ENCODE measurements at regions not wholly inside any gene's neighbourhood (a gene's known extent, or its start where the extent isn't known, plus 50 kb on each side); places are given as distances from the start of the nearest gene placed in this dataset.

DNA sequence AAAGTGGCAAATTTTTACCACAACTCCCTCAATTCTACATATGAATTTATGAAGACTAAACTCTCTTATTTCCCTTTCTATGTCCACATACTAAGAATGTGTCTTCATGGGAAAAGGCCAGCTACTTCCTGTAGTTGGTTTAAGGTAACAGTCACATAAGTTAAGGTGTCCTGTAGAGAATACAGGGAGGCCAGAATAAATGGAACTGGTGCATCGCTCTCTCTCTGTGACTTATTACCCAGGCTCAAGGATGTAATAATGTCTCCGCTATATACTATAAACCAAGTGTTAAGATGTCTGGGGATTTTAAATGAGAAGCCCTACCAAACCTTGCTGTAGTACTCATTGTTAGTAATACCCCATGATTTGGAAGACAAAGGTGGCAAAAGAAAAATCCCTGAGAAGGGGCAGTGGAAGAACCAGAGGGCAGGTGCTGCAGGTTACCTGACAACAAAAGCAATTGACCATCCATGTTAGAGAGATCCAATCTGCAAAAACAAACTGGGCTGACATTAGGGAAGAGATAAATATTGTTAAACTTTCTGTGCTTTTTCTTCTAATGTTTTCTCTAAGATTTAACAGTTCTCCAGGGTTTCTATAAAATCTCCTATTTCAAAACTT is 372.8 kb downstream of the TMX3 start:
- H3K4me3 ChIP-seq (ENCODE audit: low read depth, low read length), result no peak overlapping the region
- no peak for TF ChIP-seq CTCF (conservative IDR thresholded peaks at IDR 0.05; ENCODE audit: low read depth, low read length)
- DNase-seq (ENCODE audit: low read depth), result no peak

DNA sequence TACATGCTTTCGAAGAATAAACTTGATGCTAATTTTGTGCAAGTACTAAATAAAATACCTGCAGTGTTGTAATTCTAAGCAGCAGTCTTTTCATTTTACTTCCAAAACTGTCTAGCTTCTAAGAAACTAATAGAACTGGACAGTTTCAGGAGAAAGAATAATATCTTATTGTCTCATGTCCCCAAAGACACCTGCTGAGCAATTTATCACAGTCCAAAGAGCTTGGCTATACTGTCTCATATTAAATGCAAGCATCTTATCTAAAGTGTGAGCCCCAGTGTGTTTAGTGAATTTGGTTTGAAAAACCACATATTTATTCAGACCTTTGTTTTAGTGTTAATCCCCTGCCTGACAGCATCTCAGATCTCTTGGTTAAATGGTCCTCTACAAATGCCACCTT is 374.3 kb downstream of the TMX3 start:
- no peak overlapping the region for H3K4me3 ChIP-seq (ENCODE audit: low read depth, low read length)
- no peak for DNase-seq (ENCODE audit: low read depth)
- no peak for TF ChIP-seq CTCF (conservative IDR thresholded peaks at IDR 0.05; ENCODE audit: low read depth, low read length)

DNA sequence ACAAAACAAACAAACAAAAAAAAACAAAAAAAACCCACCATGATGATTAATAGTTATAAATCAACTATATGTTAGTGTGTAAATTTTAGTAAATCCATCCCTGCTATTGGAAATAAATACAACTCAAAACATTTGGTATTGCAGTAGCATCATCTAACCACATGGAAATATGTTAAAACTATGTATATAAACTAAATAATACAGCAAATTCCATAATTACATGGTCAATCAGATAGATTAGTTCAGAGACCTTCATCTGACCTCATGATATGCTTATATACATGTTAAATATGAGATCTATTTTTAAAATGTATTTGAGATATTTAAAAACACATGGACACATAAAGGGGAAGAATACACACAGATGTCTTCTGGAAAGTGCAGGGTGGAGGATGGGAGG is 384.2 kb downstream of the TMX3 start:
- TF ChIP-seq CTCF (conservative IDR thresholded peaks at IDR 0.05; ENCODE audit: low read depth, low read length), result no peak

GRCh38 chr18:68323921-68324320 is 391.0 kb downstream of the TMX3 start:
- no peak for DNase-seq (ENCODE audit: low read depth)
- no peak overlapping the region for H3K4me3 ChIP-seq (ENCODE audit: low read depth, low read length)
- no peak for TF ChIP-seq CTCF (conservative IDR thresholded peaks at IDR 0.05; ENCODE audit: low read depth, low read length)

More for the DNA sequence above, 384.2 kb downstream of the TMX3 start:
- H3K4me3 ChIP-seq (ENCODE audit: low read depth, low read length), result no peak overlapping the region
- DNase-seq (ENCODE audit: low read depth), result no peak

DNA sequence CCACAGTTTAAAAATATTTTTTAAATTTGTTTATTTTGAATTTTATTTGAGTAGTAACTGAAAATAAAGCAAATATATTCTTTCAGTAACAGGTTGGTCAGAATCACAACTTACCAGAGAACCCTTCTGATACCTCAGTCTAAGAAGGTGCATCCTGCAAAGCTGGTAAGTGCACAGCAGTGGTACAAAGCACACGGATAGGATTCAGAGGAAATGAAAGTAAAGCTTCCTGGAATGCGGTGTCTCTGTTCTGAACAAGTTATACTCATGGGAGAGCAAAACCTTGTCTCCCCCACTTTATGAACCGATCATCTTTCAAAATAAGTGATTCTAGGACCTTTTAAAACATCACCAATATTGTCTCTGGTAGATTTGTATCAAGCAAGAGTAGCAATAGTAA is 398.3 kb downstream of the TMX3 start:
- peak overlapping the region; percentile 29 for H3K4me3 ChIP-seq (ENCODE audit: low read depth, low read length)
- no peak for TF ChIP-seq CTCF (conservative IDR thresholded peaks at IDR 0.05; ENCODE audit: low read depth, low read length)
- no peak for DNase-seq (ENCODE audit: low read depth)

- no peak for DNase-seq (ENCODE audit: low read depth)
- no peak overlapping the region for H3K4me3 ChIP-seq (ENCODE audit: low read depth, low read length)
- no peak for TF ChIP-seq CTCF (conservative IDR thresholded peaks at IDR 0.05; ENCODE audit: low read depth, low read length)
Measured at GRCh38 chr18:68314403-68314802, 400.5 kb downstream of the TMX3 start.

GRCh38 chr18:68301441-68301840 is 413.5 kb downstream of the TMX3 start:
- H3K4me3 ChIP-seq (ENCODE audit: low read depth, low read length), result no peak overlapping the region
- TF ChIP-seq CTCF (conservative IDR thresholded peaks at IDR 0.05; ENCODE audit: low read depth, low read length), result no peak

More at GRCh38 chr18:68301441-68301840, 413.5 kb downstream of the TMX3 start:
- no peak for DNase-seq (ENCODE audit: low read depth)

All from epithelial cell of proximal tubule (primary cell).